CD4-positive, alpha-beta T cell treated with Interleukin-4 for 1 hour (primary cell): ENCODE measurements at regions not wholly inside any gene's neighbourhood (a gene's known extent, or its start where the extent isn't known, plus 50 kb on each side); places are given as distances from the start of the nearest gene placed in this dataset.

ENCODE experiments used
- DNase-seq, 2 donors: peaks; one replicate each; pipeline ENCODE4 v3.0.0-alpha.2; 2020 to 2022

DNA sequence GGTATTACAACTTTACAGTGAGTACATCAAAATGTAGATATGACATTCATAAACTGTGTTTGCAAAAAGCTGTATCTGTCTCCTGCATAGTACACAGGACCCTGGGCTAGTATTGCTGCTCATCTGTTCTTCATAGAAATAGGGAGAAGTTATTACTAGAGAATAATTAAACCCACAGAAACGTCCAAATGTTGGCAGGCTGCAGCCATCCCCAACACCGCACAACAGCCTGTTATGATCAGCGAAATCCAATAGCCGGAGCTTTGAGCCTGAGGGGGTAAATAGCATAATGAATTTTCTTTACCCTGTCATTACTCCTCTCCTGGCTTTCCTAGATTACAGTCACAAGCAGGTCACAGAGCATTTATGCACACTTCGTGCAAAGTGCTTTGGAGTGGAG is 178.0 kb downstream of the DACT1 start:
- no peak for DNase-seq

DNA sequence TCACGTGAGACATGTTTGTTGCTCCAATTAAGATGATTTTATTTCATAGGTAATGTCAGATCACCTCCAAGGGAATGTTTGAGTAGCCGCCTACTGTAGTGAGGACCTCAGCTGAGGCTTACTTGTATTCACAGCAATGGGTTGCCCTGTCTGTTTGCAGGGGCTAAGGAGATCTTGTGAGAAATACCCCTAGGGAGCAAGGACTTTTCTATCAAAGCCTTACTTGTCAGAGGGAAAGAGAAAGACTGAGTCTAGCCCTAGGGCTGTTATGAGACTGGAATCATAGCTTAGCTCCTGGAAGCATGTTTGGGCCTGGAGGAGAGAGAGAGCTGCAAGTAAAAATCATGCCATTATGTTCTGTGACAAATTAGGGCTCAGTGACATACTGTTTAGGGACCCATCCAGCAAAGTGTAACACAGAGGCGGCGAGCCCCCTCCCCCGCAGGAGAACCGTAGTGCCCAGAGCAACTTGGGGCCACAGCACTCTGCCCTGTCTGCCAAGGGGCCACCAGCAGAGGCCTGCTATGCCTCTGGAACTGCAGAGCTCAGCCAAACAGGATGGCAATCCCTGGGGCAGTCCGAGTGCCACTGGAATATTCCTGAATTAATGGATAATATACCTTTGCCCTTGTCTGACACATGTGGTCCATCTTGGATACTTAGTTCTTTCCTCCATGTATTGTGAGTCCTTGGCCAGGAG is 178.8 kb downstream of the DACT1 start:
- no peak for DNase-seq

DNA sequence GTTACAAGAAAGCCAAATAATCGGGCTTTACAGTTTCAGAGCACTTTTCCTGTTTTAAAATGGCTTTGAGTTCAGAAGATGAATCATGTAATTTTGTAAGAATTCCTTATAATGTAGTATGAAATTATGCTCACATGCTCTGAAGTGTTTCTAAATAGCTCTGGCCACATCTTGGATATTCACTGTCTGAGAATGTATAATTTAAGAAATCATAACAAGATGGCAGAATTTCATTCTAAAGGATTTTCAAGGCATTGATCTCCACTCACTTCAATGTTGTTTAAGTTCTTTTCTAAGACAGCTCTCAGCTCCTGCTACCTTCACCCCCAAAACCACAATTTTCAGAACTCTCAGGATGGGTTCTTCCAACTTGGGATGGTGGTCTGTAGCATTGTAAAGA is 180.1 kb downstream of the DACT1 start:
- DNase-seq = no peak

DNA sequence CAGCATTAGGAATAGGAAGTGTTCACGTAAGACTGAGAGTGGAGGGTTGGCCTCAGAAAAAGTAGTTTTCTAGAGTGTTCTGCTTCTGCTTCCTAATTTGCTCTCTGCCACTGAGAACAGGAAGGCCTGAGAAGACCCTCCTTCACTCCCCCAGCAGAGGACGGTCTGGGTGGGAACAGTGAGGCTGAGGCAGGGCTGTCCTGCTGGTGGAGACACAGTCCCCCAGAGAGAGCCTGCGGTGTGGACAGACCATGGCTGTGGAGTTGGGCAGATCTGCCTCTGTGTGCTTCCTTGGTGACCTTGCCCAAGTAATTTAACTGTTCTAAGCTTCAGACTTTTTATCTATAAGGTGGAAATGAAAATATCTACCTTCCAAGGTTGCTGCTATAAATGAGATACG is 182.3 kb downstream of the DACT1 start:
- DNase-seq = no peak

DNA sequence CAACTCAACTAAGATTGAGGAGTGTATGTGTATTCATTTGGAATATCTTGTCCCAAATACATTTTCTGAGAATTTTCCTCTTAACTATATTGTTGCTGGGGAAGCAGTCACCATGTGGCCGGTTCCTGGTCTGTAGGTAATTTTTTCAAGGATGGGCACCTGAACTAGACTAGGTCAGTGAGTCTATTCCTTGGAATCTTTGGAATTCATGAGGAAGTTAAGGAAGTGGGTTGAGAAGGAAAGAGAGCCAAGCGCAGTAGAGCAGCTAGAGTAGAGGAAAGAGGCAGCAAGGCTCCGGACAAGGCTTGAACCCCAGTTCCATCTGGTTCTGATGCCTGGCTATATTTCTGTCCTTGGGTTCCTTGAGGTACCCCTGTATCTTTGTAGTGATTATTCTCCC is 183.7 kb downstream of the DACT1 start:
- no peak for DNase-seq

DNA sequence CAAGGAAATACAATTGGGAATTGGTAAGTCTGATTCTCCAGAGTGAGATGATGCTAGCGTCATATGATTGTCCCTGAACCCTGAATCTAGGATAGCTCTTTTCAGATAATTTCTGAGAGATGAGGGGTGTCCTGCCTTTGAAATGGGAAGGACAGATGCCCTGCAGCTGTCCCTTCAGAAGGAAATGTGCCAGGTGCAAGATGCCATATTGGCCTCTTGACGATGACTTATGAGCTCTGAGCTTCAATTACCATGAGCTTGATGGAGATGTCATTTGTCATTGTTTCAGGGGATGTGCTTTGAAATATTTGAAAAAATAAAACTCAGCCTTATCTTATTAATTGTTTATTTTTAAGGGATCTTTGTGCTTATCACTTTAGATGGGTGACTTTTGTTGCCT is 185.1 kb downstream of the DACT1 start:
- no peak for DNase-seq

DNA sequence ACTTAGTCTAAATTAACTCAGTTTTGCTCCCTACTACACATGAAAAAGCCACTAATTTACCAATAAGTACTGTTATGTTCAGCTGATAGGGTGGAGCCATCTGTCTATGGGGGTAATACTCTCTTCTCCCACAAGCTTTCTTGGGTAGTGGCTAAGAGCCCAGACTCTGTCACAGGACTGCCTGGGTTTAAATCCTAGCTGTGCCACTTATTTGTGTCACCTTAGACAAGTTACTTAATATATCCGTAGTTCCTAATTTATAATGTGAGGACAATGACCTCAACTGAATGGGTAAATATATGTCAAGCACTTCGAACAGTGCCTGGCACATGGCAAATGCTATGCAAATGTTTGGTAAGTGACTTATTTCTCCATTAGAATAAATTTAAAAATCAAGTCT is 185.6 kb downstream of the DACT1 start:
- no peak for DNase-seq

DNA sequence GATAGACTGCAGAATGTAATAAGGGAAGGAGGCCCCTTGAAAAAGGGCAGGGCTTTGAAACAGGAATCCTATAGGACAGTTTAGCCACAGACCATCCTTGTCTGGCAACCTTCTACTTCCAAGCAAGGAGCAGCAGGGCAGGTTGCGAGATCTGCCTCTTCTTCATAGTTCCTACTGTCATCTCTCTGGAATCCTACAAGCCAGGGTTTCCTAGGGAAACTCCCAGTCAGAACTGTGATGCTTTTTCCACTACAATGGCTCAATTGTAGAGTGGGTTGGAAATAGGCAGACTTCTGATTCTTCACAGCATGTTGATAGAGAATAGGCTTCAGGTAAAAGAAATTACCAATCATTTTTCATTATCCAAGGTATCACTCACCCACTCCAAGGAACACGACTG is 186.3 kb downstream of the DACT1 start:
- no peak for DNase-seq

DNA sequence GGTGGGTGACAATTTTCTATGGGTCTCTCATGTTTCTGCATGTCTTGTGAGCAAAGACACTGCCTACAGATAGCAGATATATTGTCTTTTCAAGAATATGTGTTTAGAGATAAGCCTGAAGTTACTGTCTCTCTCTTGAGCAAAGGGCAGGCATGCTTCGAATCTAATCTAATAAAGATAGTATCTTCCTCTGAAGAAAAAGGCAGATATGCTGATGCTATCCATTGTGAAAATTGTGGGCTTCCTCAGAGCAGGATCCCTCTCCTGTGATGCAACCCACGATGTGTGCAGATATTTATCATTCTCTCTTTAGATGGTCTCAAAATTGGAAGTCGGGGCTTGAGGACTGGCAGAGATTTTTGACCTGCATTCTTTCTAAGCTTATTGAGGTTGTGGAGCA is 187.0 kb downstream of the DACT1 start:
- no peak for DNase-seq

DNA sequence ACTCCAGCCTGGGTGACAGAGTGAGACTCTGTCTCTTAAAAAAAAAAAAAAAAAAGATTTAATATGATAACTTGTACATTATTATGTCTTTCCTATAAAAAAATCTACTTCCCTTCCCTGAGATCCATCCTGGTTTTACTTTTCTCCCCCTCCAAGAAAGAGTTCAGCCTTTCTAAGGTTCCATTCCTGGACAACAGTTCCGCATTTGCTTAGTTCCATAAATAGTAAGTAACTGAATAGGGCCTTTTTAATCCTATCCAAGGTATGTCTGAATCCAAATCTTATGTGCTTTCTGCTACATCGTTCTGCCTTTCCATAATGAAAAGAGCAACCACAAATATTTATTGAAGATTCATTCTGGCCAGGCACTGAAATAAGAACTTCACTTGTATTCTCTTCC is 187.8 kb downstream of the DACT1 start:
- no peak for DNase-seq

DNA sequence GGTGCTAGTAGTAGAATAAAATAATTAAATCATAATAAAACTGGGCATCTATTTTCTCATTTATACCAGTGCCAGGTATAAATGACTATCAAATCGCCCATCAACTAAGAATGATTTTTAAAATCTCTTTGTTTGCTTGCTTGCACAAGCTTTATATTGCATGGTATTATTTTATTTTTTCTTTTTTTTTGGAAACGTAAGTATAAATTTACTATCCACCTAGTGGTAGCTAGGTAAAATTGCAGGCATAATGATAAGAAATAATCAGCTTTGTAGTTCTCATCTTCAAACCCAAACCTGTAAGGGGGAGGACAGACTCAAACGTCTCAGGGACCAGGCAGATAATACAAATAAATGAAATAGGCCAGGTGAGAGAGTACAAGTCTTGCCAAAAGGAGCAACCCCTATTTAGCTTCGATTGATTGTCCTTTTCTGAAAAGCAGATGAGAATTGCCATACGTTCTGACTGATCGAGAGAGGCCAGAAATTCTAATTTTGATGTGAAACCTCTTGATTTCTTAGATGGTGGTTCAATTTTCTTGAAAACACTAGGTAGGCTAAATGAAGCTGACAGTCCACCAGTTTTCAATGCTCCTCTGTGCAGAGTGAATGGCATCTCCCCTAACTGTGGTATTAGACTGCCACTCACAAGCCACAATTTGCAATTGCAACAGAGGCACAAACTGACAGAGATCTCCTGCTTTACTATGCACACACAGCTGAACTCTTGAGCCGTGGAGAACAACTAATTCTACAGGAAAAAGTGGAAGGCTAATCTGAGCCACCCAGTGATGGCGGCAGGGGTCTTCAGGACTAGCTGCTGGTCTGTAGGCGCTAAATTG is 189.3 kb downstream of the DACT1 start:
- no peak for DNase-seq

DNA sequence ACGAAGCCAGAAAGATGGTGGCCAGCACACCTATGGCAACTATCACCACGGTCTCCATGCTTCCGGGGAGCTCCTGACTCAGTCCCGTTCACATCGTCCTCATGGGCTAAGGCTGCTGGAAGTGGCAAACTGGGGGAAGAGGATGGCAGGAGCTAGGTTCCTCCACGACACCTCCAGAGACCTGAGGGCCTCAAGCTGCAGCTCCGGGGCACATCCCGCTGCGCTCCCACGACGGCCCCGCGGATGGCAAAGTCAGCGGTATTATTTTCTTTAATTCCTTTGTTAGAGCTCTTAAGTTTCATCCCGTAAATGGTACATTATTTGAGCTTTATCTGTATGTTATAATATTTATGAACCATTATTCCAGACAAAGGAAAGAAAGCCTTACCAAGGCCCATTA is 190.5 kb downstream of the DACT1 start:
- no peak for DNase-seq

DNA sequence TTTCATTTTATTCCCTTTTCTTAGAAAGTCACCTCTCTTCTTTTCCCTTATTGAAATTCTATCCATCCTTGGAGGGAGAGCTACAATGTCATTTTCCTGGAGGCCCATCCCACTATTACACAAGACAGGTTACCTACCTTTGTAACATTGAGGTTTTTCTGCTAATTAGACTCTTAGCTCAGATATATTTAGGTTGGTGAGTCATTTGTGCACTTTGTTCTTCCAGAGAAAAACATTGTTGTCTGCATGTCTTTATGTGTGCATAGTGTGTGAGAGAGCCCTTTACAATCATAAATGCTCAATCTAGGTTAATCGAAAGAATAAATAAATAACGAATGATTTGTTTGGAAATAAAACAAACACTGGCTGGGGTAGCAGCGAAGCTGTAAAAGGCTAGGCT is 191.8 kb downstream of the DACT1 start:
- no peak for DNase-seq

DNA sequence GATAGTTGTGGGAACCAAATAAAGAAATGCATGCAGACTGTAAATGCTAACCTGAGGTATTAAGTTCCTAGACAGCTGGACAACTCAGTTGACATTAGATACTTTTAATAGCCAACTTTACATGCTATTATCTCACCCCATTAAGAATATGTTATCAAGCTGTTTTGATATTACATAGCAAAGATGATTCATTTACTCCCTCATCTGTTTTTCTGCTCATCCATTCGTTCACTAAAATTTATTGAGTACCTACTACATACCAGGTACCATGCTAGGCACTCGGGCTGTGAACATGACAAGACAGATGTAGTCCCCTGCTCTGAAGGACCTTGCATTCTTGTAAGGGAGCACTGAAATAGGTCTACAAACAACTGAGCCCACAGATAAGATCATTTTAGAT is 192.4 kb downstream of the DACT1 start:
- DNase-seq = no peak

DNA sequence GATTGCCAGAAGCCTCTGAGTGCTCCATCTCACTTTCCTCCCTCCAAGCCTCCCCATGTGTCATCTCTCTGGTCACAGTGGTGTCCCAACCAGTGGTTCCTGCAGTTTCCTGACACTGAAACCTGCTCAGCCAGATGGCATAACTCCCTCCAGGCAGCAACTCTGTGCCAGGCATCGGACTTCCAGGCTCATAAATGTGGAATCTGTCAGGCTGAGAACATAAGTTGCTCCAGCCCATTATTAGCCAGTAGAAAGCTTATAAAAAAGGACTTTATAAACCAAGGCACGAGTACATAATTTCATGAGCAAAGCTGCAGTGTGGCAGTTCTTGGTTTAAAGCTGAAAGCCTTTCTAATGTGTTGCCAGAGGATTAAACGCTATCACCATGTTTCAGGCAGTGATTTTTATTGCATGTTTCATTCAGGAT is 194.3 kb downstream of the DACT1 start:
- no peak for DNase-seq

DNA sequence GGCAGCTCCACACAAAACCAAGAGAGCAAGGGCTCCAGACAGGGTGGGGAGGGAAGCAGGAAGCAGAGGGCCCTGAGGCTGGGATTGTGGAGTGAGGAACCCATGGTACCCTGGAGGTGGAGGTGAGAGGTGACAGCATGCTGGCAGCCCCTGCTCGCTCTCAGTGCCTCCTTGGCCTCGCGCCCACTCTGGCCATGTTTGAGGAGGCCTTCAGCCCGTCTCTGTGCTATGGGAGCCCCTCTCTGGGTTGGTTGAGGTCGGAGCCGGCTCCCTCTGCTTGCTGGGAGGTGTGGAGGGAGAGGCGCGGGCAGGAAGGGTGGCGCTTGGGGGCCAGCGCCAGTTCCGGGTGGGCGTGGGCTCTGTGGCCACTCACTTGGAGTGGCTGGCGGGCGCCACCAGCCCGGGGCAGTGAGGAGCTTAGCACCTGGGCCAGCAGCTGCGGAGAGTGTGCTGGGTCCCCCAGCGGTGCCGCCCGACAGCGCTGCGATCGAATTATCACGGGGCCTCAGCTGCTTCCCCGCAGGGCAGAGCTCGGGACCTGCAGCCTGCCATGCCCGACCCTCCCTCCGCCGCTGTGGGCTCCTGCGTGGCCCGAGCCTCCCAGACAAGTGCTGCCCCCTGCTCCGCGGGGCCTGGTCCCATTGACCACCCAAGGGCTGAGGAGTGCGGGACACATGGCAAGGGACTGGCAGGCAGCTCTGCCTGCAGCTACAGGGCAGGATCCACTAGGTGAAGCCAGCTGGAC is 196.0 kb downstream of the DACT1 start:
- no peak for DNase-seq

DNA sequence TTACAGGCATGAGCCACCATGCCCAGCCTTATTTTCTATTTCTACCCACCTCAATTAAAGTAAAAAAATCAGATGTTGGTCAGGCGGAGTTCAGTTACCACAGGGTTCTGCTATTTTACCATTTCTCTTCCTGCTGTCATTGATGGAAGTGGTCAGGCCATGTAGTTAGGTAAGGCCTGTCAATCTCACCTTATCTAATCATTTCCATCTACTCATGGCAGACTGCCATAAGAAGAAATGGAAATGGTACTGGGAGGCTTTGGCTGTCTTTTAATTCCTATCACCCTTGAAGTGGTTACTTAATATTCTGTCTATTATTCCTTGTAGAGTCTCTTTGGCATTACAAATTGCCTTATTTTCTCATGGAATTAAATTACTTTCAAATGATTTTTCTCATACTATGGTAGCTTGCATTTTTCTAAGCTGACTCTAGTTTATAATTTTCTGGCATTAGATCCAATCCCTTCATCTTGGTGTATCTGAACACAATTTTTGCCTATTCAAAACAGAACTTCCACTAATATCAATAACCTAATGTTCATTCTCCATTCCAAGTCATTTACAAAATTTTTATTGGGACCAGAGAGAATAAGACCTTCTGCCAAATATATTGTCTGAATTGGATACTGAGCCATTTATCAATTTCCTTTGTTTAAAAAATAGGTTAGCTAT is 198.7 kb downstream of the DACT1 start:
- no peak for DNase-seq

DNA sequence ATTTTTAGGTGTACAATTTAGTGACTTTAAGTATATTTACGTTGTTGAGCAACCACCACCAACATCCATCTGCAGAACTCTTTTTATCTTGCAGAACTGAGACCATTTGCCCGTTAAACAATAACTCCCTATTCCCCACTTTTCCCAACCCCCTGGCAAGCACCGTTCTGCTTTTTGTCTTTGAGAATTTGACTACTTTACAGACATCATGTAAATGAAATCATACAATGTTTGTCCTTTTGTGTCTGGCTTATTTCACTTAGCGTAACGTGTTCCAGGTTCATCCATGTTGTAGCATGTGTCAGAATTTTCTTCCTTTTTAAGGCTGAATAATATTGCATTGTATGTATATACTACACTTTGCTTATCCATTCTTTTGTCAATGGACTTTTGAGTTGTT is 201.5 kb downstream of the DACT1 start:
- no peak for DNase-seq

DNA sequence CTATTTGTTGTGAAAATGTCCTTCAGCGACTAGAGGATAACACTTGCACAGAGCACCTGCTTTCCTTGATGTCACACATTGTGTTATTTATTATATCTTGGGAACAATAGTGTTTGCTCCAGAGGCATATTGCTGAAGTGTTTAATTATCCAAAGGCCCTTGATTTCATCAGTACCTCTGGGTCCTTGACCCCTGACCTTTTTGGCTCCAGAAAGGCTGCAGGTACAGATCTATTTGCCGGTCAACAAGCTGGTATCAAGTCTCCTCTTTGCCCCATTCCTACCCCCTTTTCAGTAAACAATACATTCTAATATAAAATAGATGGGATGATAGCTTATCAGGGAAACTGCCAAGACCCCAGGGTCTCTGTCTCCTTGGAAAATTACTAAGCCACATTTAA is 206.8 kb downstream of the DACT1 start:
- DNase-seq = no peak

DNA sequence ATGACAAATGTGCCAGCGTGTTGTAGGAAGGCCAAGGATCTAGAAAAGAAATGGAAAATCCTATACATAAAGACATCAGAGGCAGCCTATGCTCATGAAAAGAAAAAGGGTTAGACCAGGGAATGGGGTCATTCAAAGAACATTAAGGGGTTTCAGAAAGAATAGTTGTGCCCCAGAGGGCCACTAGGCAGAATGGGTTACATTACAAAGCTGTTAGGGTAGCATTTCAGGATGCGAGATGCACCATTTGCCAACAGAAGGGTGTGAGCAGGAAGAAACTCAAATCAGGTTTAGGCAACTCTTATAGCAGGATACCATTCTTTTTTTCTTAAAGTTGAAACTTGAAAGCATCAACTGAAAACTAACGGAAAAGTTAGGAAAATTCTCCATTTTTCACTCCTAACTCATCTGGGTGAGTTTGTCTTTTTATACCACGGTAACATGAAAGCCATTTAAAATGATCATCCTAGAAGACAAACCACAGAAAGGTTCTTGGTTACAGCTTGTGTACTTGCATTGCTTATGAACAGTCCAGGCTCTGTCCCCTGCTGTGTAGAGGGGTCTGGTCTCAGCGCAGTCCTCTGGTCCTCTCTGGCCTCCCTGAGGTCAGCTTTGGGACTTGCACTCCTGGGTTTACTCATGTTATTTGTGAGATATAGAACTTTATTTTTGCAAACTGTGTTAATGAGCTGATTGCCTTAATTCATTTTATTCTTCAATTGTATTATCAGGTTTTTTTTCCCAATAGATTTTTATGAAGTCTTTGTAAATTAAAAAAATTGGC is 209.1 kb downstream of the DACT1 start:
- DNase-seq = no peak

DNA sequence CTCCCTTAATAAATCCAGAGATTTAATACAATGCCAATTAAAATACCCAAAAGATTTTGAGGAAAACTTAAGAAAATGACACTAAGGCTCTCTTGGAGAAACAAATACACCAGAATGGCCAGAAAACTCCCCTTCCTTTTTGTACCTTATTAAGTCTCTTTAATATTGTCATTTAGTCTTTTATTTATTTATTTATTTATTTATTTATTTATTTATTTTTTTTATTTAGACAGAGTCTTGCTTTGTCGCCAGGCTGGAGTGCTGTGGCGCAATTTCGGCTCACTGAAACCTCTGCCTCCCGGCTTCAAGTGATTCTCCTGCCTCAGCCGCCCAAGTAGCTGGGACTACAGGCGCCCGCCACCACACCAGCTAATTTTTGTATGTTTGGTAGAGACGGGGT is 210.6 kb downstream of the DACT1 start:
- DNase-seq = no peak

DNA sequence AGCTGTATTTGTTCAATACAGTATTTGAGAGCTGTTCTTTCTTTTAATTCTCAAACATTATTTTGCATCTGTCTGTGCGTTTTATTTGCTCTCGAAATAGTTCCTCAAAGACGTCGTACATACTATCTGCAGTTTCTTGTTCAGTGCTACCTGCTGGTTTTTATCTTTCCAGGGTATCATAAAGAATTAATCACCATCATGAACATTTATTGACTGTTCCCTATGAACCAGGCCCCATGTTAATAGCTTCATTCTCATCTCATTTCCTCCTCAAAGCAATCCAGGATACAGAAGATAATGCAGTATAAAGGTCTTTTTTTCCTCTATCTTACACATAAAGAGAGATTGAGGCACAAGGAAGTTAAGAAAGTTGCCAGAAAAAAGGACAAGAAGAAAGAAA is 211.8 kb downstream of the DACT1 start:
- no peak for DNase-seq

DNA sequence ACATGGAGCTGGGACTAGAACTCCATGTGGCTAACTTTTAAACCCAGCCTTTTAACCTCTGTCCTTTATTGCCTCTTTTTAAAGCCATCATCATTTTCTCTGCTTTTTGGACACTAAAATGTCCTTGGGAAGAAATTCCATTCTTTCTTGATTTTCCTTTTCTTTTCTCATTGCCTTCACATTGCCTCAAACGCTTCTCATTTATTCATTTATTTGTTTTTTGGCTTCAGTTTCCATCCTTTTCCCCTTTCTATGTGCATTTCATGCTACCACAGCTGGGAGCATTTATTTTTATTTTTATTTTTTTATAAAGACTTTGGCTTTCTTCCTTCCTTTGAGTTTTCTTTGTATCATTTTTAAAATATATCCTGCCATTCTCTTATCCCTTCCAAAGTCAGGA is 212.2 kb downstream of the DACT1 start:
- DNase-seq = no peak
